HUDEP-2 (cell line): ENCODE measurements at regions not wholly inside any gene's neighbourhood (a gene's known extent, or its start where the extent isn't known, plus 50 kb on each side); places are given as distances from the start of the nearest gene placed in this dataset.

Experiments
- DNase-seq, 76 experiments: peaks; one replicate each; lab custom pipeline; 2025; ENCODE audit not compliant: unreplicated experiment in 76 of 76; lab: John Stamatoyannopoulos, UW

GRCh38 chr15:97410897-97411575 lies 549.5 kb upstream of the ARRDC4 start:
- no peak for DNase-seq

DNA sequence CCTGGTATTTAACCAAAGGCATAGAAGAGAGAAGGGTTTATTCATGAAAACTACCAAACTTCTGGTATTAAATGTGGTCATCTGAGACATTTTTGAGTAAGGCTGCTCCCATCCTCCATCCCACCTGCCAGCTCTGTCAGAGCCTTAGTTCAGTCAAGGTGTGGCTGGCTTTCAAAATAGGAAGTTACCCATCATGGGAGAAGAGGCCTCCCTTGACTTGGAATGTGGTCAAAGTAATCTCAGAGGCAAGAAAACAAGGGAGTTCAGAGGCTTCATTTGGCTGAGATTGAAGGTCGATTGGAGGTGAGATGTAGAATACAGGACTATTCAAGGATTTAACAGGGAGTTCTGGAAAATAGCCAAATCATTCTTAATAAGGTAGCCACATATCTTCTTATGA lies 540.4 kb upstream of the ARRDC4 start:
- DNase-seq, result no peak

- DNase-seq, result no peak
Observed at GRCh38 chr15:97425596-97425995, 534.9 kb upstream of the ARRDC4 start.

DNA sequence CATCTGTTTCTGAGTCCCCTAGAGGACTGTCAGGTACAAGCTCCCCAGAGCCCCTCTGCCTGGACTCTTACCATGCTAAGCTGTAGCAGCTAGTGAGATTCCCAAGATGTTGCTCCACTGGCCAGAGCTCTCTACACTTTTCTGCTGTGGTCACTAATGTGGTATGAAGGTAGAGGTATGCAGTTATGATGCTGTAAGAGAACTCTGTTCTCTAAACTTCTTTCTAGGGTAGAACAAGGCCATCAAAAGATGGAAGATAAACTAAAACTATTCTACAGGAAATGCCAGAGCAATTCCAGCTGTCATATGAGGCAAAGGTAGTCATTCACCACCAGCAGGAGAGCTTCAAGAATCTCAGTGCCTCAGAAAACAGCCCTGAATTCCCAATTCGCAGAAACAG lies 517.4 kb upstream of the ARRDC4 start:
- no peak for DNase-seq

DNA sequence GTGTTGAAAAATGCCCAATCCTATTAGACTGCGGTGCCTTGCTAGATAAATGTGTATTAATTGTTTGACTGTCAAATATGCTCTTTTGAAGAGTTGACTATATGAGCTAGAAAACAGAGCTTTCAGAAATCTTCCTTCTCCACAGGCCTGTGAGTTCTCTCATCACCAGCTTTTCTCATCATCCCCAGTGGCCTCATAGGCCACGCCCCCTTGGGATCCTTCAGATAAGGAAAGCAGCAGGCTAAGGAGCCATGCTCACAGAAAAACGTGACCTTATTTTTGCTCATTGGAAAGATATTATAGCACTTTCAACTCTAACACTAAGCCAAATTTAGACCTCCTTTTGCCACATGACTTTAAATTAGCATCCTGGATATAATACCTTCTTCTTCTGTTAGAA lies 514.4 kb upstream of the ARRDC4 start:
- no peak for DNase-seq

- no peak for DNase-seq
Observed at GRCh38 chr15:97456521-97457202, 503.8 kb upstream of the ARRDC4 start.

DNA sequence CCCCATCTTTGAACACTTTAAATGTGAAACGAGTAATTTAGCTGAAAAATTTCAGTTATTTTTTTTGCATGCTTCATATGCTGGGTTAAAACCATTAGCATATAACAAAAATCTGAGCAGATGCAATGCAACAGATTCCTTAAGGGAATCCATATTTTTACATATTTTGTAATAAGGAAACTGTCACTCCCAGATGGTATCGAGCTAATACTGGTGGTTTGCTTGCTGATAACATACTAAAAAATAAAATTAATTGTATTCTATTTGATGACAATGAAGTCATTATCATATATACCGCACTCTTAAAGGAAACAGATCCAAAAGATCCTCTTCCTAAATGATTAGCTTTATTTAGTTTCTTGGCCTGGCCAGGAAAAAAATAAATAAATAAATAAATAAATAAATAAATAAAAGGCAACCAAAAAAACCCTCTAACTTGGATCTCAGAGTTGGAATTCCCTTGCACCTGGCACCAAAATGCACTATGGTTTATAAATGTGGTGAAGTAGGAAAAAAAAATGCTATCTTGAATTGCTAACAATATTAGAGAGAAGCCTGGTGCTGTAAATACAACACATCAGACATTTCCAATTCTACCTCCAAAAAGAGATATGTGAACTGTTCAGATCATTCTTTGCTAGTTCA lies 503.2 kb upstream of the ARRDC4 start:
- no peak for DNase-seq

GRCh38 chr15:97459771-97460170 lies 500.7 kb upstream of the ARRDC4 start:
- DNase-seq, result no peak

DNA sequence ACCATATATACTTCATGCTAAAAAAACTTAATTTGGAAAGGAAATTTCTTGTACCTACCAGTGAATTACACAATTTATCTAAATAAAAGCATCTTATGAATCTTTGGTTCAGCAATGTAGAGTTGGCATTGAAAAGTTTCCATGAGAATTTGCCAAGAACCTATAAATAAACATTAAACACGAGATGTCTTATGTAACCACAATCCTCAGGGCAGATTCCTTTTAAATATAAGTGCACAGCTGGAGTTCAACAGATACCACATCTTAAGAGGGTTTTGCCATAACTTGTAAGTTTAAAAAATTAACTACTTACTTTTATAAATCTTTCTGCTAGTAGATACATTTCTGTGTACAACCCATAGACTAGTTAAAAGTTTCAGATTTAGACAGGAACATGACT lies 499.3 kb upstream of the ARRDC4 start:
- DNase-seq, result no peak

DNA sequence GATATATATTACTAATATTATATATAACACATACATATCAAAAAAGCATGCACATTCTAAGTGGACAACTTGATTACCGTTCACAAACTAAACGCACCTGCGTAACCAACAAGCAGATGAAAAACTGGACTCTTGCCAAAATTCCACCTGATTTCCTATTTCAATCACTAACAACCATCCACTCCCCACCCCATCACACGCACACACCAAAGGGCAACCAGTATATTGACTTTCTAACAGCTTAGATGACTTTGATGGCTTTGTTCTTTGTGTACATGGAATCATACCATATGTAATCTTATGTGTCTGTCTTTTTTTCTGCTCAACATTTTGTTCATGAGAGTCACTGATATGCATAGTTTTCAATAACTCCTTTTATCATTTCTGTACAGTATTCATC lies 496.8 kb upstream of the ARRDC4 start:
- DNase-seq, result no peak

DNA sequence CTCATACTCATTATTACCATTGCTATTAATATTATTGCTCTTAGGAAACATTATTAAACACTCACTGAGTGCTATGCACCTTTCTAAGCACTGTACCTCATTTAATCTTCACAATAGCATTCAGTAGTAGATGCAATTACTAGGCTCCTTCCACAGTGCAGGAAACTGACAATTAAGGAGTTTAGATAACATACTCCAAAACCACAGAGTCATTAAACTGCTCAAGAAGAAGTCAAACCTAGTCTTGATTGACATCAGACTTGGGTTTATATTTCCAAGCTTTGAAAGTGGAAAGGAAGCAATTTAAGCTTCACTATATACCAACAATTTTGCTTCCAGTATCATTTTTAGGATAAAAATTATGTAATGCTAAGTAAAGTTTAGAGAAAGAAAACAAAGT lies 490.1 kb upstream of the ARRDC4 start:
- DNase-seq, result no peak

DNA sequence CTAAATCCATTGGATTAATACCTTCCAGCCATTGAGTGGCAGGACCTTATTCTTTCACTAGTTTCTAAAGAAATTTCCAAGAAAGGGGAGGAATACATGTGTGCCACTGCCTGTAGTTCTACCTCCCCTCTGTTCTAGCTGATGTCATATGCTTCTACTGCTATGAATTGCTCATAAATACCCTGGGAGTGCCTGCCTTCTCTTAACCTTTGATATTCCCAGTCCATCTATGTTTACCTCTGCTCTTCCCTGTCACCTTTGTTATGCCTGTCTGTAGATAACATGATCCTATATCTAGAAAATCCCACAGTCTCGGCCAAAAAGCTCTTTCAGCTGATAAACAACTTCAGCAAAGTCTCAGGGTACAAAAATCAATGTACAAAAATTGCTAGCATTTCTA lies 486.9 kb upstream of the ARRDC4 start:
- DNase-seq, result no peak

- no peak for DNase-seq
Observed at GRCh38 chr15:97479957-97480356, 480.5 kb upstream of the ARRDC4 start.

GRCh38 chr15:97482521-97482920 lies 478.0 kb upstream of the ARRDC4 start:
- DNase-seq, result no peak

DNA sequence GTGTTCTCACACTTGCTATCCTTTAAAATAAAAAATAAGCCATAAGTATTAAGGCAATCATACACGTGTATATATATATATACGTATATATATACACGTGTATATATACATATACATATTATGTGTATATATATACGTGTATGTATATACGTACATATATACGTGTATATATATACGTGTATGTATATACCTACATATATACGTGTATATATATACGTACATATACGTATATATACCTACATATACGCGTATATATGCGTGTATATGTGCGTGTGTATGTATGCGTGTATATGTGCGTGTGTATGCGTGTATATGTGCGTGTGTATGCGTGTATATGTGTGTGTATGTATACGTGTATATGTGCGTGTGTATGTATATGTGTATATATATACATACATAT lies 477.3 kb upstream of the ARRDC4 start:
- no peak for DNase-seq

- no peak for DNase-seq
Observed at GRCh38 chr15:97490429-97490828, 470.1 kb upstream of the ARRDC4 start.

GRCh38 chr15:97501291-97501690 lies 459.2 kb upstream of the ARRDC4 start:
- no peak for DNase-seq

- no peak for DNase-seq
Observed at GRCh38 chr15:97502038-97502437, 458.5 kb upstream of the ARRDC4 start.

- DNase-seq, result peak in 22 of 76 experiments; percentile 1 to 61 (median 30)
Observed at GRCh38 chr15:97504031-97504792, 456.3 kb upstream of the ARRDC4 start.

GRCh38 chr15:97517737-97518136 lies 442.8 kb upstream of the ARRDC4 start:
- no peak for DNase-seq

- no peak for DNase-seq
Observed at GRCh38 chr15:97520689-97521088, 439.8 kb upstream of the ARRDC4 start.
